Suprapubic skin (tissue), 4 donors: ENCODE measurements at regions not wholly inside any gene's neighbourhood (a gene's known extent, or its start where the extent isn't known, plus 50 kb on each side); places are given as distances from the start of the nearest gene placed in this dataset.
"Not testable (repeated sequence)": the region's sequence is repeated elsewhere in the genome, so short reads cannot be mapped to it uniquely, and the experiment has no call there.

Experiments
- DNase-seq, 2 donors: peaks; one replicate each; pipeline ENCODE4 v3.0.0-alpha.2; 2019; ENCODE audit warnings: low spot score in 2 of 2
- H3K27ac ChIP-seq: fragments of 200-600 bp; sonication (generic); one replicate; pipeline ENCODE4 v1.5.1; 2019
- H3K27me3 ChIP-seq: fragments of 200-600 bp; sonication (generic); one replicate; pipeline ENCODE4 v1.5.1; 2019
- H3K36me3 ChIP-seq: fragments of 200-600 bp; sonication (generic); one replicate; pipeline ENCODE4 v1.5.1; 2019
- H3K4me1 ChIP-seq: fragments of 200-600 bp; sonication (generic); one replicate; pipeline ENCODE4 v1.5.1; 2019
- H3K4me3 ChIP-seq: fragments of 200-600 bp; sonication (generic); one replicate; pipeline ENCODE4 v1.5.1; 2019; ENCODE audit warnings: mild to moderate bottlenecking
- H3K9me3 ChIP-seq: fragments of 200-600 bp; sonication (generic); one replicate; pipeline ENCODE4 v1.5.1; 2019
- CTCF ChIP-seq, 2 donors: fragments of 200-600 bp in 1 of 2; fragments of 450-650 bp in 1 of 2; sonication (generic) in 1 of 2; IDR thresholded peaks; one replicate each; pipeline ENCODE4 v1.5.1; 2016 to 2019; ENCODE audit warnings: antibody characterized with exemption in 2 of 2, mild to moderate bottlenecking in 1 of 2, moderate library complexity in 1 of 2
- EP300 ChIP-seq: sonication (generic); formaldehyde crosslinking; IDR thresholded peaks from one replicate; pipeline ENCODE4 v1.6.1; 2017; ENCODE audit warnings: antibody characterized with exemption
- POLR2A ChIP-seq, 2 donors: fragments of 450-650 bp; IDR thresholded peaks; one replicate each; pipeline ENCODE4 v1.6.1; 2017; ENCODE audit warnings: antibody characterized with exemption in 2 of 2, mild to moderate bottlenecking in 2 of 2, moderate library complexity in 2 of 2
- POLR2AphosphoS5 ChIP-seq, 3 donors: sonication (generic); formaldehyde crosslinking; IDR thresholded peaks; one replicate each; pipeline ENCODE4 v1.6.1; 2017; ENCODE audit warnings: antibody characterized with exemption in 3 of 3
- WGBS: methylation state at CpG from one replicate; pipeline ENCODE4 v1.1.5; 2018; 5-methylcytosine and 5-hydroxymethylcytosine counted together

DNA sequence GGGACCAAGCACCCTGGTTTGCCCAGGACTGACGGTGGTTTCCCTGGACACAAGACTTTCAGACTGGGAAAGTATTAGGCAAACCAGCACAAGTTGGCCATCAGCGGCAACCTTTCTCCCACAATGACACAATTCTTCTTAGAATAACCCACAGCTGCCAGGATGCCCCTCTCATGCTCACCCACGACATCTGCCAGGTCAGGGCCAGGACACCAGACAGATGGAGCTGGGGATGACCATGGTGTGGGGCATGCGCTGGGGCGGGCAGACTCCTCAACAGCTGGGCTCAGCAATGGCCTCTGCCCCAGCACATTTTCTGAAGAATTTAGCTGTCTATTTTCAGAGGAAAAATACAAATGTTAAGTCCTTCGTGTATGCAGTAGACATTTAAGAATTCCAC is 226.4 kb downstream of the FNDC1 start:
- Histone ChIP-seq H3K9me3 (no peaks in the 10 kb centered on the region), H3K4me1 (no peaks in the 10 kb centered on the region), H3K27me3 (no peaks in the 10 kb centered on the region), H3K27ac (no peak overlapping the region), H3K36me3 (no peaks in the 10 kb centered on the region), H3K4me3 (no peak overlapping the region)
- no peak for TF ChIP-seq EP300
- no peak for TF ChIP-seq POLR2A (IDR thresholded peaks at IDR 0.05)
- no peak for TF ChIP-seq POLR2AphosphoS5 (IDR thresholded peaks at IDR 0.05)
- TF ChIP-seq CTCF (IDR thresholded peaks at IDR 0.05) = no peak
- DNase-seq = no peak
- WGBS = 83% methylated on average over 6 of the region's 6 CpGs

DNA sequence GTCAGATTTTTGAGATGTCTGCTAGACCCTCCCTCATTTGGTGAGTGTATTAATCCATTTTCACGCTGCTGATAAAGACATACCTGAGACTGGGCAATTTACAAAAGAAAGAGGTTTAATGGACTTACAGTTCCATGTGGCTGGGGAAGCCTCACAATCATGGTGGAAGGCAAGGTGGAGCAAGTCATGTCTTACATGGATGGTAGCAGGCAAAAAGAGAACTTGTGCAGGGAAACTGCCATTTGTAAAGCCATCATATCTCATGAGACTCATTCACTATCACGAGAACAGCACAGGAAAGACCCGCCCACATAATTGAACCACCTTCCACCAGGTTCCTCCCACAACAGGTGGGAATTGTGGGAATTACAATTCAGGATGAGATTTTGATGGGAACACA is 223.5 kb downstream of the FNDC1 start:
- WGBS = 90% methylated on average over 3 of the region's 3 CpGs
- not testable (repeated sequence) for DNase-seq, H3K4me3 ChIP-seq, H3K9me3 ChIP-seq, H3K27ac ChIP-seq, H3K27me3 ChIP-seq, H3K36me3 ChIP-seq, H3K4me1 ChIP-seq

- Histone ChIP-seq H3K27ac (no peak overlapping the region), H3K4me3 (no peak overlapping the region), H3K27me3 (no peaks in the 10 kb centered on the region), H3K9me3 (no peaks in the 10 kb centered on the region), H3K4me1 (no peaks in the 10 kb centered on the region), H3K36me3 (no peaks in the 10 kb centered on the region)
- 42% methylated on average over 3 of the region's 3 CpGs for WGBS
- no peak for DNase-seq
- TF ChIP-seq CTCF (IDR thresholded peaks at IDR 0.05) (no peak), POLR2A (IDR thresholded peaks at IDR 0.05) (no peak), EP300 (no peak), POLR2AphosphoS5 (IDR thresholded peaks at IDR 0.05) (no peak)
Measured at GRCh38 chr6:159390381-159390780, 221.2 kb downstream of the FNDC1 start.

DNA sequence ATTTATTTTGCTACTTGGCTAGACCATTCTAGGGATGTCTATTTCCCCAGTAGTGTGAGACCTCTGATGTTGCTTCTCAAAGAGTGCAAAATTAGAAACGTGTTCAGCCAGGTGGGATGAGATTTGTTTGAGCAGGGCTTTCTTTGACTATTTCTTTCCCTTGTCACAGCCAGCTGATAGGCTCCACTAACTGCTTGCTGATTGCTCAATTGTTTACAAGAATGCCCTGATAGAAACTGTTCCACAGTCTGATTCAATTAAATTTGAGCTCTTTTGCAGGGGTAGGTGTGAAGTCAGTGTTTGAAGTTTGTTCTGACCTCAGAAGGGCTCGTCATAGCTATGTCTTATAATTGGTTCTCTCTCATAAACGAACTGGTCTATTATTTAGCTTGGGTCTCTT is 220.5 kb downstream of the FNDC1 start:
- 59% methylated on average over 3 of the region's 3 CpGs for WGBS
- DNase-seq = no peak
- TF ChIP-seq POLR2AphosphoS5 (IDR thresholded peaks at IDR 0.05) (no peak), EP300 (no peak), POLR2A (IDR thresholded peaks at IDR 0.05) (no peak), CTCF (IDR thresholded peaks at IDR 0.05) (no peak)
- Histone ChIP-seq H3K27ac (no peak overlapping the region), H3K4me3 (no peak overlapping the region), H3K9me3 (no peaks in the 10 kb centered on the region), H3K27me3 (no peaks in the 10 kb centered on the region), H3K36me3 (no peaks in the 10 kb centered on the region), H3K4me1 (no peaks in the 10 kb centered on the region)

GRCh38 chr6:159380114-159380513 is 210.9 kb downstream of the FNDC1 start:
- peaks cover 9% of the 10 kb centered on the region for H3K4me1 ChIP-seq
- no peaks in the 10 kb centered on the region for H3K36me3 ChIP-seq
- H3K27me3 ChIP-seq = peaks cover 3% of the 10 kb centered on the region
- TF ChIP-seq POLR2AphosphoS5 (IDR thresholded peaks at IDR 0.05) (no peak), CTCF (IDR thresholded peaks at IDR 0.05) (no peak), EP300 (no peak), POLR2A (IDR thresholded peaks at IDR 0.05) (no peak)
- WGBS = 75% methylated on average over 1 of the region's 1 CpG
- H3K4me3 ChIP-seq = no peak overlapping the region
- DNase-seq = no peak
- no peaks in the 10 kb centered on the region for H3K9me3 ChIP-seq
- no peak overlapping the region for H3K27ac ChIP-seq
